ENCODE measurements at regions not wholly inside any gene's neighbourhood (a gene's known extent, or its start where the extent isn't known, plus 50 kb on each side); places are given as distances from the start of the nearest gene placed in this dataset.

GRCh38 chr7:124550036-124550435 lies 215.6 kb downstream of the GPR37 start:
- CTCF ChIA-PET (ENCODE audit: partially characterized antibody) = no interaction called here
- Histone ChIP-seq H2BK5ac (ENCODE audit: low read depth, low read length) (no peak overlapping the region), H3K27ac (ENCODE audit: low read depth, low read length) (no peak overlapping the region), H3K4ac (replicated peaks; ENCODE audit: insufficient read length, low read depth, low read length) (no peak overlapping the region), H4K91ac (replicated peaks; ENCODE audit: insufficient read length, low read length) (no peak overlapping the region), H2BK12ac (ENCODE audit: low read depth, low read length) (no peak overlapping the region), H3K18ac (ENCODE audit: extremely low read depth, low read length) (no peak overlapping the region), H4K8ac (ENCODE audit: extremely low read depth, insufficient read depth, low read length) (no peak overlapping the region), H3K79me2 (ENCODE audit: control insufficient read depth in 1 of 2, insufficient read depth in 2 of 2, low read length in 2 of 2) (no peaks in the 10 kb centered on the region), H3K36me3 (ENCODE audit: control insufficient read depth in 2 of 4, insufficient read depth in 4 of 4, low read length in 3 of 4) (no peaks in the 10 kb centered on the region), H4K20me1 (replicated peaks in 1 of 2; ENCODE audit: control insufficient read depth in 1 of 2, insufficient read depth in 2 of 2, low read length in 2 of 2) (no peaks in the 10 kb centered on the region), H3K14ac (ENCODE audit: insufficient read length) (no peak overlapping the region), H2AK5ac (ENCODE audit: low read depth, low read length) (no peak overlapping the region), H3K23ac (ENCODE audit: insufficient read length) (no peak overlapping the region), H3K23me2 (ENCODE audit: low read depth, low read length) (no peaks in the 10 kb centered on the region), H3K9ac (replicated peaks in 1 of 4; ENCODE audit: extremely low read depth in 1 of 4, low read depth in 3 of 4, low read length in 3 of 4) (no peak overlapping the region), H3K4me1 (replicated peaks in 1 of 4; ENCODE audit: control insufficient read depth in 3 of 4, insufficient read depth in 4 of 4, low read length in 3 of 4) (no peaks in the 10 kb centered on the region), H2BK20ac (ENCODE audit: low read length) (no peak overlapping the region), H3K9me3 (ENCODE audit: insufficient read depth in 2 of 2, low read depth in 1 of 2, low read length in 1 of 2) (no peaks in the 10 kb centered on the region), H2AFZ (ENCODE audit: low read length) (0 out of 2 replicates have a peak overlapping the region, but pooled peaks have one; percentile 36), H3K56ac (replicated peaks; ENCODE audit: insufficient read length, low read depth, low read length) (no peak overlapping the region), H4K5ac (ENCODE audit: insufficient read length, low read depth, low read length) (no peak overlapping the region), H3K4me2 (ENCODE audit: insufficient read depth in 1 of 2, low read depth in 2 of 2, low read length in 2 of 2) (no peak overlapping the region), H2BK120ac (replicated peaks; ENCODE audit: low read depth, low read length) (no peak overlapping the region), H3K27me3 (replicated peaks in 1 of 4; ENCODE audit: control insufficient read depth in 3 of 4, extremely low read depth in 1 of 4, insufficient read depth in 3 of 4, low read length in 3 of 4) (no peaks in the 10 kb centered on the region), H2BK15ac (ENCODE audit: low read length) (no peak overlapping the region), H3K4me3 (ENCODE audit: extremely low read depth in 1 of 4, insufficient read depth in 2 of 4, low read depth in 3 of 4, low read length in 4 of 4) (no peak overlapping the region), H3K79me1 (ENCODE audit: low read depth, low read length) (no peaks in the 10 kb centered on the region)
- POLR2A ChIA-PET (ENCODE audit: partially characterized antibody) = no interaction called here
- FAIRE-seq = no peak
- no peak for DNase-seq (ENCODE audit: low read depth in 1 of 2, low spot score in 2 of 2)
- 94% methylated on average over 1 of the region's 1 CpG; no CpG with 5 or more reads in 1 of the 2 experiments for WGBS, 2 experiments (ENCODE audit: extremely low coverage in 1 of 2, insufficient coverage in 1 of 2, insufficient read length in 1 of 2, insufficient replicate concordance in 2 of 2, low coverage in 1 of 2, low lambda C conversion rate in 2 of 2, missing lambda C conversion rate in 1 of 2)
- TF ChIP-seq EP300 (IDR thresholded peaks at IDR 0.05; ENCODE audit: borderline replicate concordance in 1 of 2, low read depth in 2 of 2, low read length in 2 of 2) (no peak), CTBP2 (IDR thresholded peaks at IDR 0.05; ENCODE audit: borderline replicate concordance, insufficient read depth, insufficient read length, low read length) (no peak), SIN3A (conservative IDR thresholded peaks at IDR 0.05 in 1 of 2, IDR thresholded peaks at IDR 0.05 in 1 of 2; ENCODE audit: low read depth in 1 of 2, low read length in 2 of 2) (no peak), GTF2F1 (IDR thresholded peaks at IDR 0.05; ENCODE audit: borderline replicate concordance, low read depth, low read length) (no peak), TBP (IDR thresholded peaks at IDR 0.05; ENCODE audit: low read depth, low read length) (no peak), ZNF274 (IDR thresholded peaks at IDR 0.05; ENCODE audit: borderline replicate concordance, extremely low read depth, low read length) (no peak), EGR1 (IDR thresholded peaks at IDR 0.05; ENCODE audit: borderline replicate concordance, low read depth, low read length) (no peak), ATF2 (IDR thresholded peaks at IDR 0.05; ENCODE audit: low read length) (no peak), JUND (IDR thresholded peaks at IDR 0.05; ENCODE audit: low read length) (no peak), USF2 (IDR thresholded peaks at IDR 0.05; ENCODE audit: low read length) (no peak)
